Embryonic facial prominence (tissue), 1 donor: ENCODE measurements at regions not wholly inside any gene's neighbourhood (a gene's known extent, or its start where the extent isn't known, plus 50 kb on each side); places are given as distances from the start of the nearest gene placed in this dataset.
"Not testable (repeated sequence)": the region's sequence is repeated elsewhere in the genome, so short reads cannot be mapped to it uniquely, and the experiment has no call there.

Source experiments
- DNase-seq: peaks from one replicate; pipeline ENCODE4 v3.0.0-alpha.2; 2016; ENCODE audit errors: extremely low spot score

- DNase-seq = no peak
Measured at GRCh38 chr18:38534073-38534472, 968.5 kb upstream of the CELF4 start.

GRCh38 chr18:38526922-38527321 lies 961.3 kb upstream of the CELF4 start:
- DNase-seq = no peak

- DNase-seq = no peak
Measured at GRCh38 chr18:38525039-38525438, 959.4 kb upstream of the CELF4 start.

- peak; percentile 26 for DNase-seq
Measured at GRCh38 chr18:38520786-38521185, 955.2 kb upstream of the CELF4 start.

- no peak for DNase-seq
Measured at GRCh38 chr18:38502539-38502938, 936.9 kb upstream of the CELF4 start.

GRCh38 chr18:38497266-38497665 lies 931.7 kb upstream of the CELF4 start:
- no peak for DNase-seq

- no peak for DNase-seq
Measured at GRCh38 chr18:38496222-38496793, 930.7 kb upstream of the CELF4 start.

- DNase-seq = peak; percentile 9
Measured at GRCh38 chr18:38494065-38494464, 928.5 kb upstream of the CELF4 start.

- DNase-seq = no peak
Measured at GRCh38 chr18:38491195-38491594, 925.6 kb upstream of the CELF4 start.

- not testable (repeated sequence) for DNase-seq
Measured at GRCh38 chr18:38489721-38490120, 924.1 kb upstream of the CELF4 start.

GRCh38 chr18:38487521-38487920 lies 921.9 kb upstream of the CELF4 start:
- no peak for DNase-seq

GRCh38 chr18:38483326-38483725 lies 917.7 kb upstream of the CELF4 start:
- no peak for DNase-seq

GRCh38 chr18:38481576-38481975 lies 916.0 kb upstream of the CELF4 start:
- no peak for DNase-seq

GRCh38 chr18:38475686-38476085 lies 910.1 kb upstream of the CELF4 start:
- no peak for DNase-seq

- no peak for DNase-seq
Measured at GRCh38 chr18:38473535-38473934, 907.9 kb upstream of the CELF4 start.

GRCh38 chr18:38470421-38470820 lies 904.8 kb upstream of the CELF4 start:
- DNase-seq = no peak

GRCh38 chr18:38466426-38466825 lies 900.8 kb upstream of the CELF4 start:
- DNase-seq = no peak

- DNase-seq = no peak
Measured at GRCh38 chr18:38464024-38464423, 898.4 kb upstream of the CELF4 start.

- no peak for DNase-seq
Measured at GRCh38 chr18:38460657-38461056, 895.1 kb upstream of the CELF4 start.

GRCh38 chr18:38459131-38459994 lies 893.8 kb upstream of the CELF4 start:
- DNase-seq = no peak

- DNase-seq = peak; percentile 55
Measured at GRCh38 chr18:38458698-38459097, 893.1 kb upstream of the CELF4 start.

GRCh38 chr18:38456253-38456652 lies 890.7 kb upstream of the CELF4 start:
- no peak for DNase-seq

- no peak for DNase-seq
Measured at GRCh38 chr18:38454764-38455469, 889.3 kb upstream of the CELF4 start.
